Fibroblast of villous mesenchyme (primary cell): ENCODE measurements at regions not wholly inside any gene's neighbourhood (a gene's known extent, or its start where the extent isn't known, plus 50 kb on each side); places are given as distances from the start of the nearest gene placed in this dataset.

Source experiments
- DNase-seq: peaks from one replicate; pipeline ENCODE4 v3.0.0-alpha.2; 2010; ENCODE audit warnings: low read depth
- H3K4me3 ChIP-seq: 2 replicates; pipeline ENCODE4 v1.5.1; 2011; ENCODE audit warnings: low read depth, mild to moderate bottlenecking, low read length
- CTCF ChIP-seq: IDR thresholded peaks from 2 replicates; pipeline ENCODE4 v1.5.1; 2012; ENCODE audit warnings: low read depth, mild to moderate bottlenecking, low read length; ENCODE audit not compliant: insufficient read depth

GRCh38 chr21:32173121-32173724 lies 105.6 kb downstream of the MIS18A start:
- no peak for TF ChIP-seq CTCF
- DNase-seq: no peak
- no peak overlapping the region for H3K4me3 ChIP-seq

- no peak for TF ChIP-seq CTCF
- DNase-seq: no peak
- no peak overlapping the region for H3K4me3 ChIP-seq
These were observed 106.7 kb downstream of the MIS18A start for GRCh38 chr21:32172106-32172505.

GRCh38 chr21:32167513-32167912 lies 111.3 kb downstream of the MIS18A start:
- no peak overlapping the region for H3K4me3 ChIP-seq
- no peak for DNase-seq
- TF ChIP-seq CTCF: no peak

GRCh38 chr21:32163386-32163785 lies 115.5 kb downstream of the MIS18A start:
- no peak for DNase-seq
- H3K4me3 ChIP-seq: no peak overlapping the region
- no peak for TF ChIP-seq CTCF

- DNase-seq: no peak
- H3K4me3 ChIP-seq: no peak overlapping the region
- no peak for TF ChIP-seq CTCF
These were observed 116.0 kb downstream of the MIS18A start for GRCh38 chr21:32162727-32163320.

- H3K4me3 ChIP-seq: no peak overlapping the region
- DNase-seq: no peak
- TF ChIP-seq CTCF: no peak
These were observed 123.6 kb downstream of the MIS18A start for GRCh38 chr21:32155226-32155625.

GRCh38 chr21:32147041-32147440 lies 131.8 kb downstream of the MIS18A start:
- DNase-seq: no peak
- TF ChIP-seq CTCF: no peak
- H3K4me3 ChIP-seq: no peak overlapping the region
